Activated CD8-positive, alpha-beta memory T cell treated with anti-CD3 and anti-CD28 coated beads, Interleukin-2, amount 50 U/mL, for 1 hour (primary cell): ENCODE measurements at regions not wholly inside any gene's neighbourhood (a gene's known extent, or its start where the extent isn't known, plus 50 kb on each side); places are given as distances from the start of the nearest gene placed in this dataset.

ENCODE experiments used
- DNase-seq: peaks from one replicate; pipeline ENCODE4 v3.0.0-alpha.2; 2020; ENCODE audit errors: extremely low read depth

GRCh38 chr6:144578385-144579350, 293.5 kb downstream of the UTRN start:
- DNase-seq = no peak

- DNase-seq = no peak
These were observed 294.9 kb downstream of the UTRN start for GRCh38 chr6:144580039-144580438.

GRCh38 chr6:144580771-144581170, 295.6 kb downstream of the UTRN start:
- DNase-seq = no peak

GRCh38 chr6:144581812-144582537, 296.8 kb downstream of the UTRN start:
- no peak for DNase-seq

- no peak for DNase-seq
These were observed 297.9 kb downstream of the UTRN start for GRCh38 chr6:144582939-144583613.

GRCh38 chr6:144583614-144583954, 298.4 kb downstream of the UTRN start:
- no peak for DNase-seq

GRCh38 chr6:144585217-144585814, 300.2 kb downstream of the UTRN start:
- no peak for DNase-seq

- no peak for DNase-seq
These were observed 301.9 kb downstream of the UTRN start for GRCh38 chr6:144586986-144587385.

- no peak for DNase-seq
These were observed 303.7 kb downstream of the UTRN start for GRCh38 chr6:144588697-144589325.

- DNase-seq = no peak
These were observed 305.4 kb downstream of the UTRN start for GRCh38 chr6:144590532-144590931.

GRCh38 chr6:144593392-144593791, 308.3 kb downstream of the UTRN start:
- DNase-seq = no peak

GRCh38 chr6:144594585-144594984, 309.4 kb downstream of the UTRN start:
- DNase-seq = no peak

GRCh38 chr6:144595266-144595665, 310.1 kb downstream of the UTRN start:
- no peak for DNase-seq

GRCh38 chr6:144597511-144597910, 312.4 kb downstream of the UTRN start:
- DNase-seq = no peak

- DNase-seq = no peak
These were observed 314.5 kb downstream of the UTRN start for GRCh38 chr6:144599615-144600014.

GRCh38 chr6:144601221-144601620, 316.1 kb downstream of the UTRN start:
- DNase-seq = no peak

- no peak for DNase-seq
These were observed 317.5 kb downstream of the UTRN start for GRCh38 chr6:144602523-144603180.

GRCh38 chr6:144606083-144606482, 320.9 kb downstream of the UTRN start:
- no peak for DNase-seq

GRCh38 chr6:144607998-144608735, 323.0 kb downstream of the UTRN start:
- DNase-seq = no peak

GRCh38 chr6:144612811-144613210, 327.7 kb downstream of the UTRN start:
- no peak for DNase-seq
